OCI-M1 (cell line): ENCODE measurements at regions not wholly inside any gene's neighbourhood (a gene's known extent, or its start where the extent isn't known, plus 50 kb on each side); places are given as distances from the start of the nearest gene placed in this dataset.
"Not testable (repeated sequence)": the region's sequence is repeated elsewhere in the genome, so short reads cannot be mapped to it uniquely, and the experiment has no call there.

Experiments used
- DNase-seq: peaks from one replicate; lab custom pipeline; 2025; lab: John Stamatoyannopoulos, UW

GRCh38 chr12:25684070-25684469, 131.0 kb upstream of the LMNTD1 start:
- no peak for DNase-seq

DNA sequence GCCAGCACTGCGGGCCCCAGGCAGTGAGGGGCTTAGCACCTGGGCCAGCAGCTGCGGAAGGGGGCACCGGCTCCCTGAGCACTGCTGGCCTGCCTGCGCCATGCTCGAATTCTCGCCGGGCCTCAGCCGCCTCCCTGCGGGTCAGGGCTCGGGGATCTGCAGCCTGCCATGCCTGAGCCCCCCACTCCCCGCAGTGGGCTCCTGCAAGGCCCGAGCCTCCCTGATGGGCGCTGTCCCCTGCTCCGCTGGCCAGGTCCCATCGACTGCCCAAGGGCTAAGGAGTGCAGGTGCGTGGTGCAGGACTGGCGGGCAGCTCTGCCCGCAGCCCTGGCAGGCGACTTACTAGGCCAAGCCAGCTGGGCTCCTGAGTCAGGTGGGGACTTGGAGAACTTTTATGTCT, 133.3 kb upstream of the LMNTD1 start:
- DNase-seq, result no peak

DNA sequence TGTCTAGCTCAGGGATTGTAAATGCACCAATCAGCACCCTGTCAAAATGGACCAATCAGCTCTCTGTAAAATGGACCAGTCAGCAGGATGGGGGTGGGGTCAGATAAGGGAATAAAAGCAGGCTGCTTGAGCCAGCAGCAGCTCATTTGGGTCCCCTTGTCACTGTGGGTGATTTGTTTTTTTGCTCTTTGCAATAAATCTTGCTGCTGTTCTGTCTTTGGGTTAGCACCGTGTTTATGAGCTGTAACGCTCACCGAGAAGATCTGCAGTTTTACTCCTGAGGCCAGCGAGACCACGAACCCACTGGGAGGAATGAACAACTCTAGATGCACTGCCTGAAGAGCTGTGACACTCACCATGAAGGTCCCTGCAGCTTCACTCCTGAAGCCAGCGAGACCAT, 134.1 kb upstream of the LMNTD1 start:
- DNase-seq, result no peak

- not testable (repeated sequence) for DNase-seq
Measured at GRCh38 chr12:25688851-25689250, 135.8 kb upstream of the LMNTD1 start.

DNA sequence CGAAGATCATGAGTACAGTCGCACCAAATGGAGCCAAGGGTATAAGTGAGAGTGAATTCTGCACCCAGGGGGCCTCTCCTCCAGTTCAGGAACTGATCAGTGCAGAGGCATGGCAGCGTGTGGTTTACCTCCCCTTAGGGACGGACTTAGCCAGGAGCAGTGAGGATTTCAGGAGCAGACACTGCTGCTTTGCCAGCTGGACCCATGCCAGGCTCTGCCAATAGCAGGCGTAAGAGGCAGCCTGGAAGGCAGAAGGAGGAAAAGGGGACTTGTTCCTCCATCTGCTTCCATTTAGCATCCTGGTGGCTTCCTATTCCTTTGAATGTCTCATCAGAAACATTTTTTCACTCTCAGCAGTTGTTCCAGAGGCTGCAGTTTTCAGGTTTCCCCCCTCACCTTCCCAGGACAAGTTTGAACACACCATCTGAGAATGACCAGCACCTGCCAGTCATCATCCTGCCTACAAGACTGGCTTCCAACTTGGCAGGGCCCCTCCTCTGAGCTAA, 137.0 kb upstream of the LMNTD1 start:
- no peak for DNase-seq

DNA sequence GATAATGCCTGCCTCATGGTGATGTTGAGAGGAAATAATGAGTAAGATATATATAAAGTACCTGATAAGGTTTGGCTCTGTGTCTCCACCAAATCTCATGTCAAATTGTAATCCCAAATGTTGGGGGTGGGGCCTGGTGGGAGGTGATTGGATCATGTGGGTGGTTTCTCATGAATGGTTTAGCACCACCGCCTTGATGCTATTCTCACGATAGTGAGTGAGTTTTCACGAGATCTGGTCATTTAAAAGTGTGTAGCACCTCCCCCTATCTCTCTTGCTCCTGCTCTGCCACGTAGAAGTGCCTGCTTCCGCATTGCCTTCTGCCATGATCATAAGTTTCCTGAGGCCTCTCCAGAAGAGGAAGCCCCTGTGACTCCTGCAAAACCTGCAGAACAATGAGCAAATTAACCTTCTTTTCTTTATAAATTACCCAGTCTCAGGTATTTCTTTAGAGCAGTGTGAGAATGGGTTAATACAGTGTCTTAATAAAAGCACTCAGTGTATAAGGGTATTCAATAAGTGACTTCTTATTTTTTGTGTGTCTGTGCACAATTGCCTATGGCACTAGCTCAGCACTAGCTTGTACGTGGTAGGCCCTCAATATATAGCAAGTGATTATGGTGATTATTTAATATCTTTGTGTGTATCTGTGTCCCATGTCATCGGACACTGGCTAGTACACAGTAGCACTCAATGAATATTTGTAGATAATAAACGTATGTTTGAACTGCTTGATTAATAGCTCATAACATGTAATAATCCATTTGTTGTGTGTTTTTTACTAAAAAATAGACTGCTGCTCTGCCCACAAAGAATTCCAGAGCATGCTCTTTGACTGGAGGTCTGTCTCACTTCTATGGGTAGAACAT, 138.1 kb upstream of the LMNTD1 start:
- peak; percentile 79 for DNase-seq

- DNase-seq, result no peak
Measured at GRCh38 chr12:25691865-25692114, 138.7 kb upstream of the LMNTD1 start.

- DNase-seq, result peak; percentile 96
Measured at GRCh38 chr12:25692115-25693035, 139.3 kb upstream of the LMNTD1 start.

DNA sequence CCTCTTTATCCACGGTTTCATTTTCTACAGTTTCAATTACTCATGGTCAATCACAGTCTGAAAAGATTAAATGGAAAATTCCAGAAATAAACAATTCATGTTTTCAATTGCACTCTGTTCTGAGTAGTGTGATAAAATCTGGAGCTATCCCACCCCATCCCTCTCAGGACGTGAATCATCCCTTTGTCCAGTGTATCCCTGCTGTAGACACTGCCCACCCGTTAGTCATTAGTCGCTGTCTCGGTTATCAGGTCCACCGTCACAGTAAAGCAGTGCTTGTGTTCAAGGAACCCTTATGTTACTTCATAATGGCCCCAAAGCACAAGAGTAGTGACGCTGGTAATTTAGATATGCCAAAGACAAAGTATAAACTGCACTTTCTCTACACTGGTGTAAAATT, 141.0 kb upstream of the LMNTD1 start:
- DNase-seq, result peak; percentile 24

DNA sequence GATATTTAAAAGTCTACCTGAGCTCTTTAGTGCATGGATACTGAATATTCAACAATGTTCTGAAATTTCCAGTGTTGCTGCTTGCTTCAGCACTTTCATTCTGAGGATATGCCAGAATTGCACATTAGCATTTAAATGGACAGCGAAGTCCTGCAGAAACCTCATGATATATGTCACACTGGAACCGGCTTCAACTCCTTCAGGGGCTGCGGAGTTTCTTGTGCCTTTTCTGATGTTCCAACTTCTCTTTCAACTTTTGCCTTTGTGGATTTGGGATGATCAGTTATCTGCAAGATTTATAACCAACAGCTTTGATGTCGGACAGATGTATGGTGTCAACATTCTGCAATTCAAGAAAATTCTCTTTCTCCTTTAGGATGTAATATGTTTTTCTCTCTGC, 142.5 kb upstream of the LMNTD1 start:
- no peak for DNase-seq

DNA sequence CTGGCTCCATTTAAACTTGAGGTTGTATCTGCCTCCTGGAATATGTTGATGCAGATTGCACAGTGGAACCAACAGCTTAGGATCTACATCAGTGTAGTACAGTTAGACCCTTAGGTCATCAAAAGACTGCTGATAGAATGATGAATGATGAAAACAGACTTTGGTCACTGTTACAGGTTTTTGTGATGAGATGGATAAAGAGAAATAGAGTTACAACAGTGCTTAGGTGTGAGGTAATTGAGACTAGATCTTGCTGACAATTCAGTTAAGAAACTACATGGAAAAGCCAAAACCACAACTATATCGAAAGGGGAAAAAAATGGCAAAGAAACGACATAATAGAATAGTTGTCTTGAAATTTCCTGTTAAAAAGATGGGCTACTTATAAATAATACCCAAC, 145.7 kb upstream of the LMNTD1 start:
- DNase-seq, result no peak

- peak; percentile 13 for DNase-seq
Measured at GRCh38 chr12:25699454-25699853, 146.4 kb upstream of the LMNTD1 start.

GRCh38 chr12:25701290-25701689, 148.2 kb upstream of the LMNTD1 start:
- no peak for DNase-seq

- DNase-seq, result no peak
Measured at GRCh38 chr12:25702553-25702952, 149.5 kb upstream of the LMNTD1 start.

- peak; percentile 83 for DNase-seq
Measured at GRCh38 chr12:25705261-25705660, 152.2 kb upstream of the LMNTD1 start.

DNA sequence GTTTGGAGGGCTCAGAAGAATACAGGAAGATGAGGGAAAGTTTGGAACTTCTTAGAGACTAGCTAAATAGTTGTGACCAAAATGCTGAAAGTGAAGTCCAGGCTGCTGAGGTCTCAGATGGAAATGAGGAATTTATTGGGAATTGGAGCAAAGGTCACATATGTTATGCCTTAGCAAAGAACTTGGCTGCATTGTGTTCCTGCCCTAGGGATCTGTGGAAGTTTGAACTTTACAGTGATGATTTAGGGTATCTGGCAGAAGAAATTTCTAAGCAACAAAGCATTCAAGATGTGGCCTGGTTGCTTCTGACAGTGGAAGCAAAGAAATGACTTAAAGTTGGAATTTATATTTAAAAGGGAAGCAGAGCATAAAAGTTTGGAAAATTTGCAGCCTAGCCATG, 153.6 kb upstream of the LMNTD1 start:
- DNase-seq, result not testable (repeated sequence)

DNA sequence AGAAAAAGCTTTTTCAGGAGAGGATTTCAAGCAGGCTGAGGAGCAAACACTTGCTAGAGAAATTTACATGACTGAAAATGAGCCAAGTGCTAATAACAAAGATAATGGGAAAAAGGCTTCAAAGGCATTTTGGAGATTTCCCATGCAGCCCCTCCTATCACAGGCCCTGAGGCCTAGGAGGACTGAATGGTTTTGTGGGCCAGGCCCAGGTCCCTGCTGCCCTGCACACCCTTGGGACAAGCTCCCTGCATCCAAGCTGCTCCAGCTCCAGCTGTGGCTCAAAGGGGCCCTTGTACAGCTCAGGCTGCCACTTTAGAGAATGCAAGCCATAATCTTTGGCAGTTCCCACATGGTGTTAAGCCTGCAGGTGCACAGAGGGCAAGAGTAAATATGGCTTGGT, 154.0 kb upstream of the LMNTD1 start:
- DNase-seq, result no peak

GRCh38 chr12:25708661-25709060, 155.6 kb upstream of the LMNTD1 start:
- no peak for DNase-seq

DNA sequence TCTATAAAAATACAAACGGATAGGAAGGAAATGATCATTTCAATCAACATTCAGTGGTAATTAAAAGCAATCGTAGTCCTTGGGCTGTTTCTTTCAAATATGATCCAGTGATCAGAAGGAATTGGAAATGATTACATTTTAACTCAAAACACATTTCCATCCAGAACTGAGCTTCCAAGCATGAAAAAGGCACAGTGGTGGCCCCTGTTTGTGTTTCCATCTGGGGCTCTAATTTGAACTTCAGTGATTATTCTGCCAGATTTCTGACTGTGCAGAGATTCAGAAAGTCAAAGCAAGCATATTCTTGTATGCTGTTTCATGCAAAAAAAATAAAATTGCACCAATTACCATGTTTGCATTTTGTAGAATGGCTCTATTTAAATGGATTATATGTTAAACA, 157.0 kb upstream of the LMNTD1 start:
- DNase-seq, result no peak

- not testable (repeated sequence) for DNase-seq
Measured at GRCh38 chr12:25710938-25711605, 158.0 kb upstream of the LMNTD1 start.

DNA sequence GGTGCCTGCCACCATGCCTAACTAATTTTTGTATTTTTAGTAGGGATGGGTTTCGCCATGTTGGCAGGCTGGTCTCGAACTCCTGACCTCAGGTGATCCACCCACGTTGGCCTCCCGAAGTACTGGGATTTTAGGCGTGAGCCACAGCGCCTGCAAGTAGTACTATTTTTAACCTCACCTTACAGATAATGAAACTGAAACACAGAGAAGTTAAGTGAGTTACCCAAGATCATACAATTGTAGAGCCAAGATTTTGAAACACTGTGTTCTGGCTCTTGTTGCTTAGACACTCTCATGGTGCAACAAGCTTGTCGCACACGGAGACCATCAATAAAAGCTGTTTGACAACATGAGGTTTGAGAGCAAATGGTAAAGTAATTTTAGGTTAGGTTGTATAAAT, 159.1 kb upstream of the LMNTD1 start:
- no peak for DNase-seq

DNA sequence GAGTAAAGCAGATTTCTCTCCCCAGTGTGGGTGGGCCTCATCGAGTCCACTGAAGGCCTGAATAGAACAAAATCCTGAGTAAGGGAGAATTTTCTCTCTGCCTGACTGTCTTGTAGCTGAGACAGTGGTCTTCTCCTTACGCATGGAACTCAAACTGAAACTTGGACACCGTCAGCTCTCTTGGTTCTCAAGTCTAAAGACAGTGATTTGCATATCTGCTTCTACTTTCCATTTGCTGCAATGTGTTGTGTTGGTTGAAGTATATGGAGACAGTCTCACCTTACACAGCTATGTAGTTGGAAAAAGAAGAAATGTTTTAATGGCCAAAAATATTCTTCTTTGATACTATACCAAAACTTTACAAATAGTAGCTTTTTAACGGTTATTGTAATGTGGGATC, 160.2 kb upstream of the LMNTD1 start:
- DNase-seq, result no peak
